Forelimb muscle (tissue), 1 donor: ENCODE measurements at regions not wholly inside any gene's neighbourhood (a gene's known extent, or its start where the extent isn't known, plus 50 kb on each side); places are given as distances from the start of the nearest gene placed in this dataset.
"Not testable (repeated sequence)": the region's sequence is repeated elsewhere in the genome, so short reads cannot be mapped to it uniquely, and the experiment has no call there.

Source experiments
- DNase-seq: peaks from one replicate; pipeline ENCODE4 v3.0.0-alpha.2; 2013; ENCODE audit warnings: low read depth

- DNase-seq = no peak
Measured at GRCh38 chr2:120498121-120498520, 152.2 kb downstream of the INHBB start.

GRCh38 chr2:120498576-120499394, 152.8 kb downstream of the INHBB start:
- DNase-seq = no peak

DNA sequence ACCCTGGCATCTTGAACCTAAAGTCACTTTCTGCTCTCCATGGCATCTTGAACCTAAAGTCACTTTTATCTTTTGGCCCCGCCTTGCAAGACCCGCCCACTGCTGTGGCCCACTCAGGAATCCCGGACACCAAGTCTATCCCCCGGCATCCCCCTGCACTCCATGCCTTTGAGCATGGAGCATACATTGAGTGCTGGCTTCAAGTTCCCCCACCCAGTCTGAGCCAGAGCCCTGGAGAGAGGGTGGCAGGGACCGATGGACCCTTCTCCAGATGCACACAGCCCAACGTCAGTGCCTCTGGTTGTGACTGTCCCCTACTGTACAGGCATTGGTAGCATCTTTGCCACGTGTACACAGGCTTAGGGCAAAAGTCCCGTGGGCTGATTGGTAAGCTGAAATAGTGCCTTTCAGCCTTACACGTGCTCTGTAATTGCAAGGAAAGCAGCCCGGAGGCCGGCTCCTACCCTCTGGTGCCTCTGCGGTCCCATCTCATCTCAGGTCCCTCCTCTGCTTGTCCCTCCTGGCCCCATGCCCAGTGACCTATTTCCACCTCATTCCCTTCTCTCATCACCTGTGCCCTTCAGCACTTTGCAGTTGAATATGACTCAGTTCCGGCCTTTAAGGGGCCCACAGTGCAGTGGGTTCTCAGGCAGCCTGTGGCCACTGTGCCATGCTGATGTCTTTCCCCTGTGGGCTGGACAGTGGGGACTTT, 154.0 kb downstream of the INHBB start:
- no peak for DNase-seq

- no peak for DNase-seq
Measured at GRCh38 chr2:120501591-120501990, 155.7 kb downstream of the INHBB start.

- DNase-seq = no peak
Measured at GRCh38 chr2:120502357-120502756, 156.4 kb downstream of the INHBB start.

DNA sequence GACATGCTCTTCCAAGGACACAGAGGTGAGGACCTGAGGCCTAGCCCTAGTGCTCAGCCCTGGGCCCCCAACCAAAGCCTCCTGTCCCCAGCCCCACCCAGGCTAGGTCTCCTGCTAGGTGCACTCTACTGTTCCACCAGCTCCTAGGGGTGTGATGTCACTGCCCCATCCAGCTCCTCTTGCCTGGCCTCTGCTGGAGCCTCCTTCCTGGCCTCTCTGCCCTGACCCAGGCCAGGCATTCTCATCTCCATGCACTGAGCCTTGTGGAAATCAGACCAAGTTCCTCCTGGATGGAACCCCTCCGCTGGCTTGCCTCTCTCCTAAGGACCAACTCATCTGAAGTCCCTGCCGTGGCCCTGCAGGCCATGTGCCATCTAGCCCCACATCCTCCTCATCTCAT, 156.8 kb downstream of the INHBB start:
- no peak for DNase-seq

GRCh38 chr2:120503206-120503792, 157.4 kb downstream of the INHBB start:
- DNase-seq = no peak

DNA sequence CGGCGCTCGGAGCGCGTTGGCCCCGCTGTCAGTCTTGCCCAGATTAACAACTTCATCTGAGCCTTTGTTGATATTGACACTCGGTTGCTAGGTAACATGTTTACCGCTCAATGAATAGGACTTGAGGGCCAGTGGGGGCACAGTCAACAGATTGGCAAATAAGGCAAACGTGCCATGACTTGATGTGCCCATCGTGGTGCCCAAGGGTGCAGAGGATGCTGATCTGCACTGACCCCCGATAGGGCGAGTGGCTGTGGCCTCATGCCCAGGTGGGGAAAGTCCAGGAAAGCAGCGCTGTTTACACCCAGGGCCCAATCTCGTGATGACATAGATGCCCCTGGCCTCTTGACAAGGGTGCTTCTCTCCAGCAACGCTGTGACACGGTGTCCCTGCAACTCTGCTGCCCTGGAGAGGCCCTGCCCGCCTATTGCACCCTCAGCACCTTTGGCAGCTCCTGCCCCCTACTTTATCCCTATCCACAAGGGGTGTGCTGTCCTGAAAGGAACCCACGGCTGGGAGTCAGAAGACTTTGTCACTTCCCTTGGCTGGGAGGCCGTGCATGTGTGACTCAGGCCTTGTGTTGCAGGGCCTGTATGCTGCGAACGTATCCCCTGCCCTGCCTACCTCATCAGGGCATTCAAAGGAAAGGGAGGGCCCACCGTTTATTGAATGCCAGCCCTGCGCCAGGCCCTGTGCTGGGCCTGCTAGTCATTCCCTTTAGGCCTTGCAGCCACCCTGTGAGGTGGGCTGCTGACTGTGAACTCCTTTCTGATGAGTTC, 158.0 kb downstream of the INHBB start:
- no peak for DNase-seq

DNA sequence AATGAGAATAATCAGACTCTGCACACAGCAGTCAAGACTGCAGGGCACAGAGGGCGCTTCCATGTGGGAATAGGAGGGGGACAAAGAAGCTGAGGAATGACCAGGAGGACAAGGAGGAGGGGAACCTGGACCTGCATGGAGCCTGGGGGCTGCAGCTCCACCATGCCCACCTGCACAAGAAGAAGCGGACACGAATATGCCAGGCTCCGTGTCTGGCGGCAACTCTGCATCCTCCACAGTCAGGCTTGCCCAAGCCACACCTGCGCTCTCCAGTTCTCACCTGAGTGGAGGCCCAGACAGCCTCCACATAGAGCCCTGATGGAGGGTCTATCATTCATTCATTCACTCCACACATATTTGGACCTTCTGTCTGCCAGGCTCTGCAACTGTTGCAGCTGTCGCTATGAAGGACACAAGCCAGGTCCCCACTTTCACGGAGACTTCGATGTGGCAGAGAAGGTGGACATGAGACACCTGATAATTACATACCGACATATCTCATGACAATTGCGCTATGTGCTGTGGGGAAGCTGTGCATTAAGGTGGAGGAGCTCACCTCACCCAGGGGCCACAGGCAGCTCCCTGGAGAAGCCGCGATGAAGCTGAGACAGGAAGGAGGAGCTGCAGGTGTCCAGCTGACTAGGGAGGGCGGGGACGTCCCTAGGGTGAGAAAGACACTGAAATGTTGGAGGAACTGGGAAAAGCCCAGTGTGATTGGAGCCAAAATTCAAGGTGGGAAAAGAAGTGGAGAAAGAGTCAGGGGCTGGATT, 159.2 kb downstream of the INHBB start:
- DNase-seq = no peak

DNA sequence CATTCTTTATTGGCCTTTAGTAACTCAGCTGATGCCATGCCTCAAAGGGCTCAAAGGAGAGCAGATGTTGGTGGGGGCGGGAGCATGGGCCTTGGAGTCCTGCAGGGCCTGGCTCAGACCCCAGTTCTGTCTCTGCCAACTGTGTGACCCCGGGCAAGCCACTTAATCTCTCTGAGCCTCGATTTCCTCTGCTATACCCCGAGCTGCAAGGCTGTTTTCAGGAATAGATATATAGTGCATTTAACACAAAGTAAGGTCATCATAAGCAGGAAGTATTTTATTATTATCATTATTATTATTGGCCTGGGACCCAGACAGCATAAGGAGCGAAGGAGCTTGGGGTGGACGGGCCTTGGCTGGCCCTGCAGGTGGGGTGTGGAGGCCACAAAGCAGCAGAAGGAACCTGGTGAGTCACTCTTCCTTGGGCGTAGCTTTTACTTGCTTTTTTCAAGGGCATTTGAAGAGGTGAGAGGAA, 162.7 kb downstream of the INHBB start:
- DNase-seq = no peak

DNA sequence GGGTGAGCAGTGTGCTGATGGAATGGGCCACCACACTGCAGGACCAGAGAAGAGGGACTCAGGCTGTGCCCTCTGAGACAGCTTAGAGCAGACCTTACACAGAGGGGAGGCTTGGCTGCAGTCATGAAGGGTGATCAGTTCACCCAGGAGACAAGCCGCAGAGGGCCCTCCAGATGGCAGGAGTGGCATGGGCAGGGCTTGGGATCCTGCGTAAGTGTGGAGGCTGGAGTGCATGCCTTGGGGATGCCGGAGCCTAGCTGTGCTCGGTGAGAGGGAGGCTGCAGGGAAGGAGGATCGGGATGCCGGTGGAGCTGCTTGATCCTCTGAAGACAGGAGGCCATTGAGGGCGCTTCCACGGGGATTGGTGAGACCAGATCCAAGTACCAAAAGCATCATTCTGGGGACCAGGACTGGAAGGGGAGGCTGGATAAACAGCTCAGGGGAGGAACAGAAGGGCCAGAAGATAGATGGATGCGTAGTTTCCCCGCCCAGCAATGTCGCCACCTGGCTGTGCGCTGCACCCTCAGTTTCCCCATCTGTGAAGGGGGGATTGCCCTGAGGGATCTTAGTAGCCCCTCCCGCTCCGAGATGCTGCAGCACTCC, 163.4 kb downstream of the INHBB start:
- DNase-seq = no peak

GRCh38 chr2:120509991-120510735, 164.2 kb downstream of the INHBB start:
- no peak for DNase-seq

DNA sequence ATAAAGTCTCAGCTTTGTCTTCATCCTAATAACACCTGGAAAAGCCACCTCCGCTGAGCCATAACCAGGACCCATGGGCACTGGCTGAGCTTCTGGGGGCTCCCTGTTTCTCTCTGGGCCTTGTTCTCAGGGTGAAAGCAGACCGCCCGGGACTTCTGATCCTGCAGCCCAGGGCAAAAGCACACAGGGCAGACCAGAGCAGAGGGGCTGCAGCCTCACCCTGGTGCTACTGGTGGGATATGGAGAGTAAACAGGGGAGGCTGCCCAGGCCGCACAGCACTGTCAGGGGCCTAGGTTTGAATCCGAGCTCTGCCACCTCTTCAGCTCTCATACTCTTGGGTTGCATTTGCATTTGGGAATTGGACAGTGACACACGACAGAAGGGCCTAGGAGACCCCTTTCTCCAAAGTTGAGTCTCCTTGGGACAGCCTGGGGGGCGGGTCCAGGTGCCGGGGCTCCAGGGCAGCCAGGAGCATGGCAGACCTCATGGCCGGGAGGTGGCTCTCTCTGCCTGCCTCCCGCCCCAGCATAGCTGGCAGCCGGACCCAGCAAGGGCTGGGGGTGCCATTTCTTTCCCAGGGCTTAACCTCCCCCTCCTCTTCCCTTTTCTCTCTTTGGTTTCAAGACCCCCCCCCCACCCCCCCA, 164.9 kb downstream of the INHBB start:
- DNase-seq = no peak

- no peak for DNase-seq
Measured at GRCh38 chr2:120511536-120511935, 165.6 kb downstream of the INHBB start.

- DNase-seq = no peak
Measured at GRCh38 chr2:120511947-120512710, 166.2 kb downstream of the INHBB start.

DNA sequence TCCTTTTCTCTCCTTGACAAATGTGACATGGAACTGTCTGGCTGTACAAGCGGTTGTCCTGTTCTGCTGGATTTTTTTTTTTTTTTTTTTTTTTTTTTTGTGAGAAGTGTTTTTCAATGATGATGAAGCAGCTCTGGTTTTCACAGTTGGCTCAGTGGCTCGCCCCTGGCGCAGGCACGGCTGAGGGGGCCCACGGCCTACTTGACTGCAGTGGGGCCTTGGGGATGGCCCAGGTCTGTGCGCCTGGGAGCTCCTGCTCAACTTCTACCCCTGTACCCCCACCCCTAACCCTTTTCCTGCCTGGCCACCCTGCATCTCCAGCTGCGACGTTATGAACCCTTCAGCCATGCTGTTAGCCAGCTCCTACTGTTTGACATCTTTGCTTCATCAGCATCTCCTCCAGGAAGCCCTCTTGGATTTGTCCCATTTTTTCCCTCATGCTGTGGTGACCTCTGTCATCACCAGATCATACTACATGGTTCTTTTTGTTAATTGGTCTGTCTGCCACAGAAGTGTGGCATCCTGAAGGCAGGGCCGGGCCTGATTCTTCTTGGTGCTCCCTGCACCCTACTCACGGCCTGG, 167.9 kb downstream of the INHBB start:
- DNase-seq = no peak

- DNase-seq = no peak
Measured at GRCh38 chr2:120514521-120514920, 168.6 kb downstream of the INHBB start.

- not testable (repeated sequence) for DNase-seq
Measured at GRCh38 chr2:120515066-120515758, 169.3 kb downstream of the INHBB start.
